ENCODE measurements at regions not wholly inside any gene's neighbourhood (a gene's known extent, or its start where the extent isn't known, plus 50 kb on each side); places are given as distances from the start of the nearest gene placed in this dataset.
"Not testable (repeated sequence)": the region's sequence is repeated elsewhere in the genome, so short reads cannot be mapped to it uniquely, and the experiment has no call there.

DNA sequence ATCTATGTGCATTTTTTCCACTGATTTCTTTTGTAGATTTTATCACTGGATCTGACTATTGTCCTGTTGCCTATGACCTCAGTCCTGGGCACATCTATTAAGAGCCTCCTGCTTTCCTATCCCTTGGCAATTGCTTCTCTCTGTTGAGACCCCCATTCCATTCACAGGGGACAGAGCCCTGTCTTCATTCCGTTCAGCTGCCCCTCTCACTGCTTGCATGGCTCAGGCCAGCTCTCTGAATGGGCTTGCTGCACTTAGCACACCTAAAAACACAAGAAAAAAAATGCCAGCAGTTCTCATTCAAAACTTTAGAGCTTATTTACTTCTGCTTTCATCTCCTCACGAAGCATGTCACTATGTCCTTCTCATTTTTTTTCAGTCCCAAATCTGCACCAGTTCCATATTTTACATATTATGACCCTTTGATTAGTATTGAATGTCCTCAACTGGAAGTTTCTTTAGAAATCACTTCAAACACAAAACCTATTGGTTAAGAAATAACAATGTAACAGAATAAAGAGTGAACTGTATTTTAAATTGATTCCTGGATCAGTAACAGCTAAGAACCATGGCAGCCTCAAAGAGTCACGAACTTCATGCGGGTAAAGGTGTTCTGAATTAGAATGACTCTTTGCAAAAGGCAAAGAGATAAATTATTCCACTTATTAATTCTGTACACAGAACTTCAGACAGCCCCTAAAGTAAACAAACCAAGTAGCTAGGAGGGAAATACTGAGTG, 616.5 kb downstream of the C6orf118 start:
- no peak for DNase-seq

DNA sequence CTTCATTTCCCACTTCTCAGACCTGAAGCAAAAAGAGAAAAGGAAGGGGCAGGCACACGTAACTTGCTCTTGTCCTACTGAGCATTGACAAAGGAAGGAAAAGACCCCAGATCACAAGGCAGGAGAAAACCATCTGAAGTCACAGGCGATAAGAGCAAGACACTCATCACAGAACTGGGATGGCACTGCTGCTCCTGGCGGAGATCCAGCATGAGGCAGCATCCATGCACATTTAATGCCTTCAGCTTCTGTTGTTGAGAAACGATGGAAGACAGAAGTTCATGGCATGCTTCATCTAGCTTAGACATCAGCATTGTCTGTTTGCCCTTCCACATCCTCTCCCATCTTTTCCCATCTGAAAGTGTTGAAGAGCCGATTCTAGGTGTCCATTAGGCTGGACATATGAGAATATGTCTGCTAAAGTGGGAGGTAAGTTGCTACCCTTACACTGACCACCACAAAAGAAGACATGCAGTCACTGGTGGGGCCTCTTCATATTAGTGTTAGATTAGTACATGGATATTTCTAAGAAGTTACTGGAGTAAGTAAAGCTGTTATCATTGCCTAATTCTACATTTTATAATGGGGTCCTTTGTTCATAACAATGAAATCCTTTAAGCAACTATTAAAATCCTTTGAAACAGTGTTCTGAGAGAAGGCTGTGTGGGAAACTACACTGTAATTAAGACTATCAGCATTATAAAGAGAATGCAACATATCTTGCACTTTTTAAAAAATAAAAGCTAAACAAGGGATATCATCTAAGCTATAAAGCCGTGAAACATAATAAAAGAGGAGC, 618.5 kb downstream of the C6orf118 start:
- no peak for DNase-seq

DNA sequence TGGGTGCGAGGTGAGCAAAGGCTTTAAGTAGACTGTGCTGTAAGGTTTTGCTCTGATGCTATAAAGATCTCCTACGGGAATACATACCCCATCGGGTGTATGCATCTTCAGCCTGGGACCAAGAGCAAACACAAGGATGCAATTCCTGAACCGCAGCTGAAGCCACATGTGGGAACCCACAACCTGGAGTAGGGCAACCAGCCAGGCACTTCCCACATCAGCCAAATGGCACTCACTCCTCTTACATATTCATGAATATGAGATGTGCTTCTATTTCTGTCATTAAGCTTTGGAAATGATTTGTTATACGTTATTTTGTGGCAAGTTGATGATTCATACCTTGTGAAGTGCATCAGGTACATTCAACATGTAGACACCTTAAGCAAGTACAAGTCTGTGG, 619.2 kb downstream of the C6orf118 start:
- DNase-seq = no peak

DNA sequence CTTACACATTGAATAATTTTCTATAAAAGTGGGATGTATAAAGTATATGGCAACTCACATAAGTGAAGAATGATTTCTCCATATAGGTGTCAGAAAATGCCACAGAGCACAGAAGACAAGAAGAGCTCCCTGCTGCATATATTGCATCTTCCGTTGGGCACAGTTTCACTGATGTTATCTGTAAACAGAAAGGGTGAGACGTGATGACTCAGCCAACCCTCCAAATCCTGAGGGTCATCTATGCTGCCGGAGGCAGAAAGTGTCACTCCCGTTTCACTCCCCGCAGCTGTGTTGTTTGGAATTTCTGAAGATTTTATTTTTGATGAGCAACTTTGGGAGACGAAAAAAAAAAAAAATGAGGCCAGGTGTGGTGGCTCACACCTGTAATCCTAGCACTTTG, 644.1 kb downstream of the C6orf118 start:
- no peak for DNase-seq

DNA sequence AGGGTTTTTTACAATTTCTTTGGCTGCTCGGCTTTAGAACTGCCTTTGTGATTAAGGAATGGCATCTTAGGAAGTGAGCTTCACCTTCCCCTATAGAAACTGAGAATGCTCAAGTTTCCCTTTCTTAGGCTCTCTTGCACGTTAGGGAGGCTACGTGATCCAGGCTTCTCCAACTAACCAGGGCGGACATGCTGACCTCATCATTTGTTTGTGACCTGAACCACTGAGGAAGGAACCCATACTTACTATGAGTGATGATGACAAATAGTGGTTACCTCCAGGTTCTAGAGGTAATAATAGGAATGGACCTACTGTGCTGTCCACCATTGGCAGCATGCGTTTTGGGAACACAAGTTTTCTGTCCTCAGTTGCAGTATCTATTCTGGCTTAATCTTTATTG, 645.8 kb downstream of the C6orf118 start:
- no peak for DNase-seq

DNA sequence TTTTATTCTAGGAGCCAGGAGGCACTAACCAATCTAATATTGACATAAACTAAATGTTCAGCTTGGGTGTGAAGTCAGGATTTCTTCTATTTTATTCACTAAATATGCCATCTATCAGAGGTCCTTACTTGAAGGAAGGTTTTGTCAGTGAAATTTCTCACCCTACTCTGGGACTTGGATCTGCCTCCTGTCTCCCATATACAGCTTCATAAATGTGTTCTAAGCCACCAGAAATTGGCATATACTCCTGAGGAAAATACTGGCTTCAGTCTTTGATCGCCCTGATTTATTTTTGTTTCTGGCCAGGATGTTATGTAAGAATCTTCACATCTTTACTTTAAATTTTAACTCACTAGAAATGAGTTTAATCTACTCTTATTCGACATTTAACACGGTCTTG, 647.7 kb downstream of the C6orf118 start:
- DNase-seq = no peak

DNA sequence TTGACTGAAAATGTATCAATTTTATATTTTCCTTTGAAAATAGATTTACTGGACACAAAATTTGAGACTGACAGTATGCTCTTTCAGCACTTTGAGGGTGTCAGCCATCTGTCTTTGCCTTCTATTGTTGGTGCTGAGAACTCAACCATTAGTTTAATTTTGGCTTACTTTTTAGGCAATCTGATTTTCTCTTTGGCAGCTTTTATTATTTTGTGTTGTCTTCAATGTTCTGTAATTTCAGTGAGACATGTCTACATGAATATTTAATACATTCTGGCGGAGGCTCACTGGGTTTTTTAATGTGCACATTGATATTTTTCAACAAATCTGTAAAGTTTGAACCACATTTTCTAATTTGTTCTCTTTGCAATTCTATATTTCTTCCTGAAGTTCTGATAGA, 648.6 kb downstream of the C6orf118 start:
- DNase-seq = no peak

DNA sequence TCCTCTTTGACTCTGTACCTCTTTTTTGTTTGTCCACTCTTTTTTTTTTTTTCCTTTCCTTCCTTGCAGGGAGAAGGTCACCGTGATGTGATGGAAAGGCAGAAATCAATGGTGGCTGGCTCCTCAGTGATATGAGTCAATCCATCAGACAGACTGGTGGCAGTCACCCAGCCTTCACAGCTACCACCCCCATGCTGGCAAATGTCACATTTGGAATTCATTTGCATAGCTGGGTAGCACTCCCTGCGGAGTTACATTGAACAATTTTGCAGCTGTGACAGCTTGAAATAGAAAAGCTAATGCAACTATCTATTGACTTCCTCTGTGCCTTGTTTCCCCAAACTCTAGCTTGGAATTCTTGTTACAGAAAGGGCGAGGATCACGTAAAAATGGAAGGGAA, 668.4 kb downstream of the C6orf118 start:
- no peak for DNase-seq

DNA sequence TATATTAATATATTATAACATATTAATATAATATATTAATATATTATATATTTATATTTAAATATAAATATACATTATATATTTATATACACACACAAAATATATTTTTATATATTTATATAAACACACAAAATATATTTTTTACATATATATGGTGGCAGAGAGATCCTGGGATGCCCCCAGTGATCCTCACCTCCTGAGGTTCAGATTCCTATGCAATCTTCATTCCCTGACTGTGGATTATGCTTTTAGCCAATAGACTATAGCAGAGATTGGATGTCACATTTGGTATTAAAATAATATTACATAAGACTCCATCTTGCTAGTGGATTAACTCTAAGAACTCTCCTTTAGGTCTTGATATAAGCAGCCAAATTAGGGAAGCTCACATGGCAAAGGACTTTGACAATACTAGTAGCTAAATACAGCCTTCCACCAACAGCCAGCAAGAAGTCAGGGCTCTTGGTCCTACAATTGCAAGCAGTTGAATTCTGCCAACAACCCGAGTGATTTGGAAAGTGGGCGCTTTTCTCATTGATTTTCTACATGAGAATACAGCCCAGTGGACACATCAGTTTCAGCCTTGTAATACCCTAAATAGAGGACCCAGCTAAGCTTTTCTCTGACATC, 681.0 kb downstream of the C6orf118 start:
- DNase-seq = no peak

DNA sequence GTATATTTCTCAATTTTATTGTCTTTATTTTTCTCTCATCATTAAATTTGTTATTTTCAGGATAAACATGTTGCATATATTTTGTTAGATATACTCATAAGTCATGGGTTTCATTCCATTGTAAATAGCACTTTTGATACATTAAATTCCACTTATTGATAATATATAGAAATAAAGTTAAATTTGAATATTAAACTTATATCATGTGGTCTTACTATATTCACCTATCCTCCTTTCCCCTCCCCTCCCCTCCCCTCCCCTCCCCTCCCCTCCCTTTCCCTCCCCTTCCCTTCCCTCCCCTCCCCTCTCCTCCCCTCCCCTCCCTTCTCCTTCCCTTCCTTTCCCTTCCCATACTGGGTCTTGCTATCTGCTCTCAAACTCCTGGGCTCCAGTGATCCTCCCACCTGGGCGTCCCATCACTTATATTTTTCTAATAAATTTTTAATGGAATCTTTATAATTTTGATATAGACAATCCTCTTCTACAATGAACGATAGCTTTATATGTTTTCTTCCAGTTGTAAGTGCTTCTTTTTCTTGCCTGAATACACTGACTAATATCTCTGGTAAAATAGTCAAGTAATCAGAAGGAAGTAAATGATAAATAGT, 692.4 kb downstream of the C6orf118 start:
- DNase-seq = no peak

DNA sequence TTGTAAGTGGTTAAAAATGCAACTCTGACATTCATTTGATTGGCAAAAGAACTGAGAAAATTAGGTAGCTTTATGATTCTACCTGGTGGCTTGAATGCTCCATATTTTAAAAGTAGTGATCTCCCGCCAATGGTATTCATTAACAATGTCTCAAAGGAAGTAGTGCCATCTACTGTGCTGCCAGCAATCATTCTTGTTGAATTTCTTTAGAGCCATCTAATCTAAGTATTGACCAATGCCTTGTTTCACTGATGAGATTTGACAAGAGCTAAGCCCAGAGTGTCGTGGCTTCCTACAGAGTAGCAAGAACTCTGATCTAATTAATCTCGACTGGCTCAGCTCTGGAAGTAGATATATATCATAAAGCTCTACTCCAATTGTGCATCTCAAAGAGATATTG, 696.7 kb downstream of the C6orf118 start:
- DNase-seq = no peak

DNA sequence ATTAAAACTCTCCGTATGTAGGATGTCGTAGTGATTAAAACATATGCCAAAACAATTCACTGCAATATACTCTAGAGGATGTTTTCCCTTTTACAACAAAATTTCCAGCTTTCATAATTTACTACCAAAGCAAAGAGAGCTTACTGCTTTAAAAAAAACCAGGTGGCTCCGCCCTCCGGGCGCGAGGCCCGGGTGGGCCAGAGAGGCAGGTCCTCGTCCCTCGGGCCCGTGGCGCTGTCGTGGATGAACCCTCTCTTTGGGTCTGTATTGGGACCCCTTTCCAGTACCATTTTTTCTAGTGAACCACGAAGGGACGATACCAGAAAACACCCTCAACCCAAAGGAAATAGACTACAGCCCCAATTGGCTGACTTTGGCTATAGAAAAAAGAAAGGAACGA, 698.5 kb downstream of the C6orf118 start:
- DNase-seq = not testable (repeated sequence)

DNA sequence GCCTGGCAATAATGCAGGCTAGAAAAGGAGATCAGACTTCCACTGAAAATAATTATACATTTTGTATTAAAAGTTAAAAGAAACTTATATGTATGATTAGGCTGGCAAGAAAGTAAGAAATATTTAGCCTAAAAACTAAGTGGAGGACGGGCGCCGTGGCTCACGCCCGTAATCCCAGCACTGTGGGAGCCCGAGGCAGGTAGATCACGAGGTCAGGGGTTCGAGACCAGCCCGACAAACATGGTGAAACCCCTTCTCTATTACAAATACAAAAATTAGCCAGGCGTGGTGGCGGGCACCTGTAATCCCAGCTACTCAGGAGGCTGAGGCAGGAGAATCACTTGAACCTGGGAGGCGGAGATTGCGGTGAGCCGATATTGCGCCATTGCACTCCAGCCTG, 707.0 kb downstream of the C6orf118 start:
- not testable (repeated sequence) for DNase-seq

DNA sequence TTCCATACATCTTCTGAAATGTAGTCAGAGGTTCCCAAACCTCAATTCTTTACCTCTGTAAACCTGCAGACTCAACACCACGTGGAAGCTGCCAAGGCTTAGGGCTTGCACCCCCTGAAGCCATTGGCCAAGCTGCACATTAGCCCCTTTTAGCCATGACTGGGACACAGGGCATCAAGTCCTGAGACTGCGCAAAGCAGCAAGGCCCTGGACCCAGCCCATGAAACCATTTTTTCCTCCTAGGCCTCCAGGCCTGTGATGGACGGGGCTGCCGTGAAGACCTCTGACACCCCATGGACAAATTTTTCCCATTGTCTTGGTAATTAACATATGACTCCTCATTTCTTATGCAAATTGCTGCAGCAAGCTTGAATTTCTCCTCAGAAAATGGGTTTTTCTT, 727.8 kb downstream of the C6orf118 start:
- no peak for DNase-seq

DNA sequence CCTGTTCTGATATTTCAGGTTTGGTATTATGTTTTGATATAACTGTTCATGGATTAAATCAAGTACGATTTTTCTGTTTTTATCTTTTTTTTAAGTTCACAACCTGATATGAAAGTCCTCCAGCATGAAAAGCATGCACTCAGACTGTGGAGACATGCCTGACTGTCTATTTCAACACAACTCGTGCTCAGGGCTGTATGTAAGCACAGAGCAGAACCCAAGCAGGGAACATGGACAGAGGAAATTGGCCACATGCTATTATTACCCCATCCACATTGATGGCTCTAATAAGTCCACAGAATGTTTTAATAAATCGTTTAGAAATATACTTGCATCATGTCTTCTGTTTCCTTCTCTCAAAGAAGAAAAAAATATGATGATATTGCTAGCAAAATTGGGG, 730.4 kb downstream of the C6orf118 start:
- DNase-seq = no peak

DNA sequence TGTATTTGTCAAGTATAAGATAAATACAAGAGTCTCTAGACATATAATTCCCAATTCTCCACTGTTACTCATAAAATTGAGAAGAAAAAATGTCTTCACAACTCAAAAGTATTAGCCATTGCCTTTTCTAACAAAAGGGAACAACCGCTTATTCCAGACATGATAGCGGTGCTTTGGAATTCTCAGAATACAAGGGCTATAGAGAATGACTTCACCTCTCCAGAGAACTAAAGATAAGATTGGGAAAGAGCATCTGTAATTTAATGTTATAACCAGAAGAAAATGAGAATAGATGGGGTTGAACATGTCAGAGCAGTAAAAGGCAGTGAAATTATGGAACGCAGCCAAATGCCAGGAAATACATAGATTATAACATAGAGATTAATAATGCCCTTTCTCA, 730.8 kb downstream of the C6orf118 start:
- DNase-seq = no peak

DNA sequence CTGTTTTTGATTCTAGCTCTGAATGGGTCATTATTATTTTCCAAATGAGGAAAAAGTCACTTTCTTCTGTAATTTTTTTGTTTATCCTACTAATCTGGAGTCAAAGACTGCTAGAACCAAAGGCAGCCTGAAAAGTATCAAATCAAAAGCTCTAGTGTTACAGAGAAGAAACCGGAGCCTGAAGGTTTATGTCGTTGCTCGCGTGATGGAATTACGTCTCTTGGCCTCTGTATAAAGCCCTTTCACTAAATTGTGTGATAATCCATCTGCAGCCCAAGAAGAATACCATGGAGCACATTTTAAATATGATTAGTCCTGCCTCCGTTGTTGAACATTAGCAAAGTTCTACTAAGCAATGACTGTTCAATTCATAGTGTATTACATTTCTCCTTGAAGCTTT, 738.6 kb downstream of the C6orf118 start:
- DNase-seq = no peak

DNA sequence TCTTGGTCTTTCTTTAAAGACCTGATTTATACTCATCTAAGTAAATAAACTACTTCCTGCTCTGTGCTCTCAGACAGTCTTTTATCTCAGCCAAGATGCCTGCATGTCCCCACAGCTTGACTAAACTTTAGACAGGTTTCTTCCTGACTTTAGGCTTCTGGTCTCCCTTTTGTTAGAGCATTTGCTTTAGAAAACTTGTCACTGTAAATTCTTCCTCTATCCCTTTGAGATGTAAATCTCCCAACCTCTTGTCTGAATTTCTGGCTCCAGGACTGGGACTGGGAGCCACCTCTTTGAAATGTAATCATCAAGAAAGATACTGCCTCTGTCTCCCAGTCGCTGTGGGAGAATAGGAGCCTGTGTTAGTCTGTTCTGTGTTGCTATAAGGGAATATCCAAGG, 739.9 kb downstream of the C6orf118 start:
- no peak for DNase-seq

DNA sequence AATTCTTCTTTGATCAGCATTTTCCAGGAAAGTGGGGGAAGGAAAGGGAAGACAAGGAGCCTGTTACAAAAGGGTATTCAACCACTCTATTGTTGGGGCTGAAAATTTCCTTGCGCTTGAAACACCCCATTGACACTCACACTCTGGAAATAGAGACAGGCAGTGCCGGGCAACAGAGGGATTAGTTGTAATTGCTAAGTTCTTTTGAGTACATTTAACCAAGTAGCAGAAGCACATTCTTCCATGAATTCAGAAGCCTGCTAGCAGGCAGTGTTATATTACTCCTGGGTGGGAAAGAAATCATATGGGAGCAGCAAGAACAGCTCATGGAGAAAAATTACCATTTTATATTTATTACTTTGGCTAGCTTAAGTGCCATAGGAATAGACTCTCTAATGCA, 745.5 kb downstream of the C6orf118 start:
- DNase-seq = no peak

DNA sequence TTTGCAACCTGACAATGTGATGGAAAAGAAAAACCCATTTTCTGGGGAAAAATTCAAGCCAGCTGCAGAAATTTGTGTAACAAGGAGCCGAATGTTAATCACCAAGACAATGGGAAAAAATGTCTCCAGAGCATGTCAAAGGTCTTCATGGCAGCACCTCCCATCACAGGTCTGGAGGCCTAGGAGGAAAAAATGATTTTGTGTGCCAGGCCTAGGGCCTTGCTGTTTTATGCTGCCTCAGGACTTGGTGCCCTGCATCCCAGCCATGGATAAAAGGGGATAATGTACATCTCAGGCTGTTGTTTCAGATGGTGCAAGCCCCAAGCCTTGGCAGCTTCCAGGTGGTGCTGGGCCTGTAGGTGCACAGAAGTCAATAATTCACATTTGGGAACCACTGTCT, 747.7 kb downstream of the C6orf118 start:
- no peak for DNase-seq

DNA sequence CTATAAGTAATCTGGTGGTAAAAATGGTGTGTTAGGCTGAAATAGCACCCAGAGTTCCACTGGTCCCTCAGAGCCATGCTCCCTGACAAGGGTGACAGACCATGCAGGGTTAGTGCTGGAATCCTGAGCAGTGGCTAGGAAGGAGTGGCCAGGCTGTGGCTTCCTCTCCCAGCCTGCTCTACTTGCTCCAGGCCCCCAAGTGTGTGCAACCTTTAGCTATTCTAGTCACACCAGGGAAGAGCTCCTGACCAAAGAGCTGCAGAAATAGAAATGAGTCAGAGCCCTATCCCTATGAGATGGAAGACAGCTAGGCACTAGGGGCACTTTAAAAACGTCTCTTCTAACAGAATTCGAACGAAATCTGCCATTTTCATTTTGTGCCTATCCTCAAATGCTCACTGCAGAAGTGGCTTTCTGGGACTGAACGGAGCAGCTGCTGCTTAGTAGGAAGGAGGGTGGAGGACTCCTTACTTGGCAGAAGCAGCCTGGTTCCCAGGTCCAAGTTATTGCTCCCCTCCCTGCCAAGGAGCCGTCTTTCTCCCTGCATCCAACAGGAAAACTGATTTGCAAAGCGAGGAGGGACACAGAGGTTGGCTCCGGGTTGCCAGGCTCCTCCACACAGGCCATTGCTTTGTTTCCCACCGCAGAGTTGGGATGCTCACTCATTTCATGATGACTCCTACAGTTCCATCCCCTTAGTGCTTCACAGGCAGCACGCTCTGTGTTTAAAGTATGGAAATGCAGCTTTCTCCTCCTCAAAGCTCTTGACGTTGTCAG, 754.5 kb downstream of the C6orf118 start:
- DNase-seq = no peak

DNA sequence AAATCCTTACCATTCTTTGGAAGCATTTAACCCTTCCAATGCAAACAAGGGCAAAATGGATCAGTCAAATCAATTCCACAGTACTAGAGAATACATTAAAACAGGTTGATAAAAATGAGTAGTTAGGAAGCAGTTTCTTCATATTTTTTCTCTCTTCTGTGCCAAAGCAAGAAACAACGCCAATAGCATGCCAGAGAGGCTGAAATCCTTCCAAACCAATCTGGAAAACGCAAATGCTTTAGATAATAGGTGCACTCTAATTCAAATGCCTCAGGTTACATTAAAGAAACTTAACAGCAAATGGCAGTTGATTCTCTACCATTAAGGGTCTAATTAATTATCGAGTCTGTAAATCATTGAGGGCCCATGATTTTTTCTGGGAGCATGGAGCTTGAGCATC, 755.2 kb downstream of the C6orf118 start:
- DNase-seq = no peak

DNA sequence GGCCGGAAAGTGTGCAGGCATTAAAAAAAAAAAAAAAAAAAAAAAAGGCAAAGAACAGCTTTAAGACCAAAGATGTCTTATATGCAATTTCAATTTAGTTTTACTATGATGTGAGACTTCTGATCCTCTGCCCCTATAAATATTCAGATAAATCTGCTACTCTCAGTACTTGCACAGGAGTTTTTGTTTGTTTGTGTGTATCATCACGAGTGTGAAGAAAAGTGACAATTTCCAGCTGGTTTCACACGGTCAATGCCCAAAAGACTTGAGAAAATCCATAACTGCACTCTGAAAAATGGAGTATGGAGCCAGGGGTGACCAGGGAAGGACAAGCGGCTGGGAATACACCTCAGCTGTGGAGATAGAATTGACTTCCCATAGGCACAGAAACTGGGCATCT, 757.7 kb downstream of the C6orf118 start:
- DNase-seq = no peak
